HepG2 (cell line): ENCODE measurements at regions not wholly inside any gene's neighbourhood (a gene's known extent, or its start where the extent isn't known, plus 50 kb on each side); places are given as distances from the start of the nearest gene placed in this dataset.

ENCODE experiments used
- ATAC-seq: fragments of 200-7000 bp; cut with Tn5 transposase; 3 replicates; pipeline ENCODE4 v1.9.1; 2020; ENCODE audit warnings: mild to moderate bottlenecking, moderate library complexity
- BruUV-seq: library from RNA; stranded (reverse); fragments of 400-500 nt; replicated peaks from 2 replicates; lab custom pipeline; 2021; lab: Mats Ljungman, UMichigan
- CTCF ChIA-PET: fragments of 300-600 bp; formaldehyde crosslinking; extraction: SDS; loops from one replicate; lab custom pipeline; 2021; ENCODE audit warnings: low total read pairs, inconsistent platforms, low intra/inter-chr PET ratio; lab: Yijun Ruan, JAX
- POLR2A ChIA-PET: fragments of 350-600 bp; sonication (Branson Sonifier 250); formaldehyde crosslinking; loops from one replicate; lab custom pipeline; 2020; ENCODE audit warnings: antibody characterized with exemption, inconsistent platforms; lab: Yijun Ruan, JAX
- DNase-seq: peaks from one replicate; pipeline ENCODE4 v3.0.0-alpha.2; 2015; ENCODE audit warnings: low spot score
- FAIRE-seq: peaks from 3 replicates; lab custom pipeline; 2011; peaks lifted over from hg19 to GRCh38; lab: Jason Lieb, UNC
- H2AFZ ChIP-seq: one replicate; pipeline ENCODE4 v1.6.1; 2011; ENCODE audit warnings: low read length, inconsistent platforms
- H3K27ac ChIP-seq: fragments of 300-600 bp; 3 replicates; pipeline ENCODE4 v1.8.0; 2011; ENCODE audit warnings: mixed run types, mild to moderate bottlenecking, mixed read lengths, low read length, inconsistent platforms; ENCODE audit not compliant: insufficient read depth; ENCODE audit errors: extremely low read length
- H3K27me3 ChIP-seq, 2 experiments: fragments of 200-600 bp in 1 of 2; 2 replicates in 1 of 2; 3 replicates in 1 of 2; pipeline versions ENCODE4 v1.6.0 to v1.8.0; 2011; ENCODE audit warnings: low read length in 2 of 2, mild to moderate bottlenecking in 2 of 2, moderate library complexity in 2 of 2, inconsistent platforms in 1 of 2; ENCODE audit not compliant: insufficient read depth in 2 of 2, control insufficient read depth in 1 of 2
- H3K36me3 ChIP-seq, 2 experiments: fragments of 200-600 bp in 1 of 2; replicated peaks in 1 of 2; 2 replicates in 1 of 2; 3 replicates in 1 of 2; pipeline versions ENCODE4 v1.5.1 to v1.8.0; 2011; ENCODE audit warnings: low read length in 2 of 2, inconsistent platforms in 1 of 2; ENCODE audit not compliant: insufficient read depth in 2 of 2, control insufficient read depth in 1 of 2
- H3K4me1 ChIP-seq: 2 replicates; pipeline ENCODE4 v1.5.1; 2012; ENCODE audit warnings: low read length, inconsistent platforms; ENCODE audit not compliant: insufficient read depth
- H3K4me2 ChIP-seq: 2 replicates; pipeline ENCODE4 v1.6.0; 2011; ENCODE audit warnings: low read depth, low read length, inconsistent platforms
- H3K4me3 ChIP-seq, 3 experiments: fragments of 200-600 bp in 1 of 3; sonication (generic), shearing (Covaris generic) in 1 of 3; replicated peaks in 1 of 3; 2 replicates each; pipeline ENCODE4 v1.5.1; 2011 to 2016; ENCODE audit warnings: low read length in 3 of 3, inconsistent platforms in 2 of 3, low read depth in 2 of 3, mild to moderate bottlenecking in 2 of 3, control low read depth in 1 of 3, mixed read lengths in 1 of 3; ENCODE audit not compliant: insufficient read depth in 1 of 3
- H3K79me2 ChIP-seq: one replicate; pipeline ENCODE4 v1.6.1; 2011; ENCODE audit warnings: low read length, inconsistent platforms; ENCODE audit not compliant: insufficient read depth
- H3K9ac ChIP-seq: 2 replicates; pipeline ENCODE4 v1.6.0; 2011; ENCODE audit warnings: mild to moderate bottlenecking, low read depth, low read length, inconsistent platforms; ENCODE audit not compliant: insufficient read depth
- H3K9me3 ChIP-seq: 2 replicates; pipeline ENCODE4 v1.5.1; 2012; ENCODE audit warnings: mild to moderate bottlenecking, low read length
- H4K20me1 ChIP-seq: 2 replicates; pipeline ENCODE4 v1.6.0; 2011; ENCODE audit warnings: inconsistent platforms, mild to moderate bottlenecking, low read length, moderate library complexity; ENCODE audit not compliant: insufficient read depth
- ARID5B ChIP-seq: IDR thresholded peaks from 2 replicates; pipeline ENCODE4 v1.4.0; 2020; ENCODE audit warnings: mild to moderate bottlenecking, missing genetic modification reagents
- FIP1L1 ChIP-seq: fragments of 200-400 bp; formaldehyde crosslinking; IDR thresholded peaks from 2 replicates; pipeline ENCODE4 v1.6.1; 2018; ENCODE audit warnings: low read depth, mild to moderate bottlenecking, low read length, moderate library complexity, borderline replicate concordance; ENCODE audit not compliant: insufficient read depth
- KDM2A ChIP-seq: sonication (generic); formaldehyde crosslinking; IDR thresholded peaks from 2 replicates; pipeline ENCODE4 v1.4.0; 2020; ENCODE audit warnings: low read depth, missing genetic modification reagents, borderline replicate concordance
- NONO ChIP-seq, 2 experiments: fragments of 450-650 bp in 1 of 2; sonication (generic) in 1 of 2; formaldehyde crosslinking in 1 of 2; IDR thresholded peaks in 1 of 2; conservative IDR thresholded peaks in 1 of 2; 2 replicates each; pipeline versions ENCODE4 v1.6.1 to v1.8.0; 2017 to 2022; ENCODE audit warnings: mild to moderate bottlenecking in 1 of 2, missing genetic modification reagents in 1 of 2, moderate library complexity in 1 of 2
- PHF8 ChIP-seq: sonication (generic); formaldehyde crosslinking; IDR thresholded peaks from 2 replicates; pipeline ENCODE4 v1.5.0; 2020; ENCODE audit warnings: missing genetic modification reagents
- PITX1 ChIP-seq: sonication (generic); formaldehyde crosslinking; IDR thresholded peaks from 2 replicates; pipeline ENCODE4 v1.5.1; 2020; ENCODE audit warnings: mild to moderate bottlenecking, missing genetic modification reagents
- RARG ChIP-seq: sonication (generic); formaldehyde crosslinking; IDR thresholded peaks from 2 replicates; pipeline ENCODE4 v1.4.0; 2020; ENCODE audit warnings: low read depth, mild to moderate bottlenecking, missing genetic modification reagents
- SETDB1 ChIP-seq: sonication (generic); formaldehyde crosslinking; IDR thresholded peaks from 2 replicates; pipeline ENCODE4 v1.5.1; 2020; ENCODE audit warnings: missing genetic modification reagents, mild to moderate bottlenecking, borderline replicate concordance
- THYN1 ChIP-seq: sonication (generic); formaldehyde crosslinking; IDR thresholded peaks from 2 replicates; pipeline ENCODE4 v1.8.1; 2023; ENCODE audit warnings: low read depth, mild to moderate bottlenecking, moderate library complexity, missing genetic modification reagents, borderline replicate concordance
- ZBTB21 ChIP-seq: sonication (generic); formaldehyde crosslinking; IDR thresholded peaks from 2 replicates; pipeline ENCODE4 v1.4.0; 2020; ENCODE audit warnings: missing genetic modification reagents
- ZBTB37 ChIP-seq: sonication (generic); formaldehyde crosslinking; IDR thresholded peaks from 2 replicates; pipeline ENCODE4 v1.4.0; 2020; ENCODE audit warnings: mild to moderate bottlenecking, missing genetic modification reagents
- ZNF121 ChIP-seq: sonication (generic); formaldehyde crosslinking; IDR thresholded peaks from 2 replicates; pipeline ENCODE4 v1.5.0; 2020; ENCODE audit warnings: mild to moderate bottlenecking, missing genetic modification reagents
- ZNF136 ChIP-seq: sonication (generic); formaldehyde crosslinking; IDR thresholded peaks from 2 replicates; pipeline ENCODE4 v1.8.1; 2022; ENCODE audit warnings: low read depth, mild to moderate bottlenecking, moderate library complexity, missing genetic modification reagents
- ZNF253 ChIP-seq: sonication (generic); formaldehyde crosslinking; IDR thresholded peaks from 2 replicates; pipeline ENCODE4 v1.8.0; 2022; ENCODE audit warnings: mild to moderate bottlenecking, missing genetic modification reagents, borderline replicate concordance
- ZNF34 ChIP-seq: sonication (generic); formaldehyde crosslinking; IDR thresholded peaks from 2 replicates; pipeline ENCODE4 v1.4.0; 2020; ENCODE audit warnings: mild to moderate bottlenecking, missing genetic modification reagents, borderline replicate concordance
- ZNF432 ChIP-seq: sonication (generic); formaldehyde crosslinking; IDR thresholded peaks from 2 replicates; pipeline ENCODE4 v1.5.0; 2020; ENCODE audit warnings: missing genetic modification reagents, mild to moderate bottlenecking, borderline replicate concordance
- ZNF768 ChIP-seq: sonication (generic); formaldehyde crosslinking; IDR thresholded peaks from 2 replicates; pipeline ENCODE4 v1.4.0; 2020; ENCODE audit warnings: missing genetic modification reagents
- ZSCAN20 ChIP-seq: sonication (generic); formaldehyde crosslinking; IDR thresholded peaks from 2 replicates; pipeline ENCODE4 v1.4.0; 2020; ENCODE audit warnings: missing genetic modification reagents, mild to moderate bottlenecking, borderline replicate concordance
- WGBS: methylation state at CpG from one replicate; pipeline ENCODE4 v1.1.6; 2017; ENCODE audit warnings: low lambda C conversion rate; 5-methylcytosine and 5-hydroxymethylcytosine counted together
- in situ Hi-C: cut with HindIII; loops from 2 replicates; pipeline ENCODE4 v1.10.0; 2017; ENCODE audit warnings: low pct_unique_long_range_greater_than_20kb; ENCODE audit not compliant: extremely low pct_ligation_motif_present
- intact Hi-C: fragments of 100-400 bp; cut with micrococcal nuclease; formaldehyde crosslinking; loops from one replicate; pipeline ENCODE4 v1.10.0; 2022; ENCODE audit not compliant: unreplicated experiment
- TF ChIP-seq, protein P1 (sequence below): sonication (generic); formaldehyde crosslinking; IDR thresholded peaks from 2 replicates; pipeline ENCODE4 v1.5.0; 2020; ENCODE audit warnings: missing genetic modification reagents, mild to moderate bottlenecking, borderline replicate concordance

GRCh38 chr18:40902436-40902835 is 1052.6 kb upstream of the PIK3C3 start (continued):
- no peak for TF ChIP-seq ARID5B (CRISPR knock-in tag)
- no peak for TF ChIP-seq NONO (IDR thresholded peaks at IDR 0.05)
- no peak for TF ChIP-seq NONO (CRISPR knock-in tag; conservative IDR thresholded peaks at IDR 0.05)
- TF ChIP-seq ZNF34, result no peak
- TF ChIP-seq ZNF768, result no peak
- TF ChIP-seq, protein P1, sequence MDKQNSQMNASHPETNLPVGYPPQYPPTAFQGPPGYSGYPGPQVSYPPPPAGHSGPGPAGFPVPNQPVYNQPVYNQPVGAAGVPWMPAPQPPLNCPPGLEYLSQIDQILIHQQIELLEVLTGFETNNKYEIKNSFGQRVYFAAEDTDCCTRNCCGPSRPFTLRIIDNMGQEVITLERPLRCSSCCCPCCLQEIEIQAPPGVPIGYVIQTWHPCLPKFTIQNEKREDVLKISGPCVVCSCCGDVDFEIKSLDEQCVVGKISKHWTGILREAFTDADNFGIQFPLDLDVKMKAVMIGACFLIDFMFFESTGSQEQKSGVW (CRISPR knock-in tag), result no peak
- no peak for TF ChIP-seq KDM2A (CRISPR knock-in tag)
- TF ChIP-seq, all 625 proteins: peak for 0

DNA sequence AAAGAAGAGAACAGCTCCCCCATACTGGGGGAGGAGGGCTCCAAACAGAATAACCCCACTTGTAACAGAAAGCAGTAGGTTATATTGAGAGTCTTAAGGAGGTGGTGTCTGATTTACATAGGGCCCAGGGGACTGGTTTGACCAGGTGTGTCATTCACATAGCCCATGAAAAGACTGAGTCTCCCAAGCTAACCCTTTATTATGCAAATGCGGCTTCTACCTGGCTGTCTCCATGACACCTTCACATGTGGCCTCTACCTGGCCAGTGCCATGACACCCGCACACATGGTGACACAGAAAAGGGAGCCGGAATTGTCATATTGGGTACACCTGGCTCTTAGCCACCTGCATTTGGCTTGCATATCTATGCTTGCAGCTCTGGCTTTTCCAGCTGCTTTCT is 1057.2 kb upstream of the PIK3C3 start:
- Histone ChIP-seq H3K4me1 (no peaks in the 10 kb centered on the region), H3K4me3 (no peak overlapping the region), H3K27ac (no peak overlapping the region), H2AFZ (no peak overlapping the region), H3K9me3 (peaks cover 3% of the 10 kb centered on the region; the same call in 1 of the 2 replicates), H3K9ac (no peak overlapping the region), H3K27me3 (no peaks in the 10 kb centered on the region), H3K4me2 (no peak overlapping the region), H4K20me1 (no peaks in the 10 kb centered on the region), H3K36me3 (no peaks in the 10 kb centered on the region), H3K79me2 (no peaks in the 10 kb centered on the region)
- CTCF ChIA-PET, result no interaction called here
- DNase-seq, result no peak
- FAIRE-seq, result no peak
- POLR2A ChIA-PET, result no interaction called here
- WGBS, result 0% methylated on average over 1 of the region's 3 CpGs
- intact Hi-C loops (no loop called here), in situ Hi-C loops (no loop called here)
- BruUV-seq, result no TSS peak
- ATAC-seq, result no peak
- TF ChIP-seq RARG, result no peak
- no peak for TF ChIP-seq ZSCAN20
- TF ChIP-seq ZBTB37 (CRISPR knock-in tag), result no peak
- no peak for TF ChIP-seq FIP1L1
- TF ChIP-seq SETDB1, result no peak
- no peak for TF ChIP-seq ZNF432 (CRISPR knock-in tag)
- TF ChIP-seq ZNF253, result no peak
- no peak for TF ChIP-seq PITX1 (CRISPR knock-in tag)
- TF ChIP-seq THYN1, result no peak
- TF ChIP-seq KDM2A (CRISPR knock-in tag), result no peak
- no peak for TF ChIP-seq ZBTB21 (CRISPR knock-in tag)
- no peak for TF ChIP-seq PHF8 (CRISPR knock-in tag)
- no peak for TF ChIP-seq ZNF136 (CRISPR knock-in tag)
- TF ChIP-seq ZNF121 (CRISPR knock-in tag), result no peak
